GM23338 (cell line): ENCODE measurements at regions not wholly inside any gene's neighbourhood (a gene's known extent, or its start where the extent isn't known, plus 50 kb on each side); places are given as distances from the start of the nearest gene placed in this dataset.

Source experiments
- ATAC-seq: fragments of 200-7000 bp; cut with Tn5 transposase; 3 replicates; pipeline ENCODE4 v1.9.1; 2020
- DNase-seq: peaks from one replicate; pipeline ENCODE4 v3.0.0-alpha.2; 2015; ENCODE audit warnings: low spot score
- H2AFZ ChIP-seq: fragments of 200-600 bp; sonication (generic); 2 replicates; pipeline ENCODE4 v1.8.0; 2016; ENCODE audit warnings: antibody characterized with exemption, mild to moderate bottlenecking, moderate library complexity
- H3F3A ChIP-seq: fragments of 200-600 bp; sonication (generic); replicated peaks from 2 replicates; pipeline ENCODE4 v1.8.0; 2017; ENCODE audit warnings: antibody characterized with exemption, mixed run types, low read depth
- H3K27ac ChIP-seq: fragments of 200-600 bp; sonication (generic); 2 replicates; pipeline ENCODE4 v1.6.1; 2016; ENCODE audit warnings: low read depth
- H3K27me3 ChIP-seq: fragments of 200-600 bp; sonication (generic); 2 replicates; pipeline ENCODE4 v1.8.0; 2016; ENCODE audit warnings: mild to moderate bottlenecking, mixed run types, moderate library complexity; ENCODE audit not compliant: insufficient read depth
- H3K36me3 ChIP-seq: fragments of 200-600 bp; sonication (generic); 2 replicates; pipeline ENCODE4 v1.8.0; 2016; ENCODE audit warnings: mild to moderate bottlenecking; ENCODE audit not compliant: insufficient read depth
- H3K4me1 ChIP-seq: fragments of 200-600 bp; sonication (generic); 2 replicates; pipeline ENCODE4 v1.8.0; 2016; ENCODE audit warnings: mild to moderate bottlenecking, moderate library complexity; ENCODE audit not compliant: insufficient read depth
- H3K4me2 ChIP-seq: fragments of 200-600 bp; sonication (generic); 2 replicates; pipeline ENCODE4 v1.7.1; 2017; ENCODE audit warnings: mixed run types
- H3K4me3 ChIP-seq: fragments of 200-600 bp; sonication (generic); 2 replicates; pipeline ENCODE4 v1.6.1; 2016; ENCODE audit warnings: mixed run types
- H3K79me2 ChIP-seq: fragments of 200-600 bp; sonication (generic); replicated peaks from 2 replicates; pipeline ENCODE4 v1.8.0; 2017; ENCODE audit warnings: mild to moderate bottlenecking; ENCODE audit not compliant: insufficient read depth
- H3K9me2 ChIP-seq: fragments of 200-600 bp; sonication (generic); 2 replicates; pipeline ENCODE4 v1.8.0; 2017; ENCODE audit not compliant: insufficient read depth
- H4K20me1 ChIP-seq: fragments of 200-600 bp; sonication (generic); replicated peaks from 2 replicates; pipeline ENCODE4 v1.8.0; 2017; ENCODE audit warnings: mild to moderate bottlenecking; ENCODE audit not compliant: insufficient read depth
- H3K27ac Mint-ChIP-seq: 2 replicates; pipeline ENCODE4 v1.8.0; 2020; ENCODE audit warnings: inconsistent platforms, mild to moderate bottlenecking, moderate library complexity, mixed read lengths
- H3K27me3 Mint-ChIP-seq: 3 replicates; pipeline ENCODE4 v1.8.0; 2022; ENCODE audit warnings: low read depth, mild to moderate bottlenecking, moderate library complexity, mixed read lengths, inconsistent platforms; ENCODE audit not compliant: insufficient read depth, poor library complexity
- H3K36me3 Mint-ChIP-seq: 3 replicates; pipeline ENCODE4 v1.8.0; 2021; ENCODE audit warnings: low read depth, mild to moderate bottlenecking, inconsistent platforms, moderate library complexity, mixed read lengths
- H3K4me1 Mint-ChIP-seq: 3 replicates; pipeline ENCODE4 v1.8.0; 2020; ENCODE audit warnings: mild to moderate bottlenecking, inconsistent platforms, mixed read lengths
- H3K4me3 Mint-ChIP-seq: 3 replicates; pipeline ENCODE4 v1.8.0; 2021; ENCODE audit warnings: moderate library complexity, mild to moderate bottlenecking, inconsistent platforms, mixed read lengths
- H3K9me3 Mint-ChIP-seq: 3 replicates; pipeline ENCODE4 v1.8.0; 2020; ENCODE audit warnings: moderate library complexity, mild to moderate bottlenecking, inconsistent platforms, mixed read lengths
- CREB1 ChIP-seq: fragments of 250-450 bp; sonication (Bioruptor Pico); IDR thresholded peaks from 2 replicates; pipeline ENCODE4 v1.5.0; 2020; ENCODE audit warnings: low read depth, mild to moderate bottlenecking, moderate library complexity
- EZH2phosphoT487 ChIP-seq: fragments of 200-600 bp; sonication (generic); IDR thresholded peaks from one replicate; pipeline ENCODE4 v1.8.1; 2018; ENCODE audit warnings: antibody characterized with exemption; ENCODE audit not compliant: unreplicated experiment
- JUNB ChIP-seq: IDR thresholded peaks from one replicate; pipeline ENCODE4 v1.6.1; 2016; ENCODE audit warnings: antibody characterized with exemption; ENCODE audit not compliant: unreplicated experiment
- NANOG ChIP-seq: IDR thresholded peaks from 2 replicates; pipeline ENCODE4 v1.6.1; 2016; ENCODE audit warnings: antibody characterized with exemption, borderline replicate concordance
- ZNF114 ChIP-seq: fragments of 250-450 bp; sonication (Bioruptor Pico); IDR thresholded peaks from 2 replicates; pipeline ENCODE4 v1.5.0; 2020; ENCODE audit warnings: mild to moderate bottlenecking, moderate library complexity
- ZNF331 ChIP-seq: fragments of 250-450 bp; sonication (Bioruptor Pico); IDR thresholded peaks from 2 replicates; pipeline ENCODE4 v1.5.0; 2020; ENCODE audit warnings: low read depth, mild to moderate bottlenecking, moderate library complexity
- TF ChIP-seq, protein P1 (sequence below): IDR thresholded peaks from 2 replicates; pipeline ENCODE4 v1.6.1; 2016; ENCODE audit warnings: antibody characterized with exemption
- TF ChIP-seq, protein P2 (sequence below): fragments of 250-450 bp; sonication (Bioruptor Pico); IDR thresholded peaks from 2 replicates; pipeline ENCODE4 v1.5.0; 2020; ENCODE audit warnings: mild to moderate bottlenecking, moderate library complexity

DNA sequence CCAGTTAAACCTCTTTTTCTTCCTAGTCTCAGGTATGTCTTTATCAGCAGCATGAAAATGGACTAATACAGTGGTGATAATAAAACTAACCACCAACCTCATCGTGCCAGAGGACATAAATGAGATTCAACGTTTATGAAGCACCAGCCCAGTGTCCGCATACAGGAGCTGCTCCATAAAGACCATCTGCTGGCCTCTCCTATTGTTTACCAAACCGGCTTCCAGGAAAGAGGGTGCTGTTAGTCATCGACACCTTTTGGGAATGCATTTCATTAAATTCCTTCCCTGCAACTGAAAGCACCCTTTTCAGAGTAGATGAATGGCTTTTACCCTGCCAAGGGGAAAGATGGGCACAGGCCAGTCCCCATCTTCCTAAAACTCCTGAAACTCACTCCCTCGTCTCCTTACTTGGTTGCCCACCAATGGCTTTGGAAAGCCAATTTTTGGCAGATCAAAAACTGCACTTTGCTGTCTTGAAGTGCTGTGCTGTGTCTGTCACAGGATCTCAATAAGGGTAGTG, 122.1 kb downstream of the AQP9 start:
- DNase-seq (no peak), ATAC-seq (no peak)
- H3K4me3 Mint-ChIP-seq: no peak overlapping the region
- H3K27me3 Mint-ChIP-seq: no peaks in the 10 kb centered on the region
- Histone ChIP-seq H2AFZ (peak overlapping the region; percentile 92; the same call in 1 of the 2 replicates), H3K4me3 (no peak overlapping the region), H3K27me3 (no peaks in the 10 kb centered on the region), H3K79me2 (no peaks in the 10 kb centered on the region), H3K4me1 (peaks cover 15% of the 10 kb centered on the region), H3K36me3 (no peaks in the 10 kb centered on the region), H3K27ac (no peak overlapping the region), H3F3A (no peaks in the 10 kb centered on the region), H3K4me2 (0 out of 2 replicates have a peak overlapping the region, but pooled peaks have one; percentile 48), H4K20me1 (no peaks in the 10 kb centered on the region), H3K9me2 (peaks cover 8% of the 10 kb centered on the region)
- no peak overlapping the region for H3K27ac Mint-ChIP-seq
- peaks cover 17% of the 10 kb centered on the region for H3K4me1 Mint-ChIP-seq
- H3K9me3 Mint-ChIP-seq: peaks cover 12% of the 10 kb centered on the region; the same call in 2 of the 3 replicates
- H3K36me3 Mint-ChIP-seq: no peaks in the 10 kb centered on the region; the same call in 2 of the 3 replicates
- TF ChIP-seq EZH2phosphoT487: no peak

DNA sequence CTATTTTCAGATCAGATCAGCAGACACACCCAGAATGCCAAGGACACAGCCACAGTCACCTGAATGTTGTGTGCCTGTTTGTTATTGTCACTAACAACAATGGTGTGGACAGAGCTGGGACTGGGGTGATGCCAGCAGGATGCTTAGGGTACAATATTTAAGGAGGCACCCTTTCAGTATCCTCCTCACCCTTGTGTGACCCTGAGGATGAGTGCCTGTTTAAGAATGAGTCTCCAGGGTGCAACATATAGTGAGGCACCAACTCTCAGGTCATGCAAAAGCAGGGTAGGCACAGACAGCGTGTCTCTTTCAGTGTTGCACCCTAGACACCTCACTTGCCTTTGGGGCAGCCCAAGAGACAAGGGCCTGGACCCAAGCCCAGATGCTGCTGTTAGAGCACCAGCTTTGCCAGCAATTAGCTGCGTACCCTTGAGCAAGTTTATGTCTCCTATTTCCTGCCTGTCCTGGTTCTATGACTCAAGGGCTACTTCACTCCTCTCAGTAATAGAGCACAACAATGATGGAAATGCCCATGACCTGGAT, 122.6 kb downstream of the AQP9 start:
- no peaks in the 10 kb centered on the region for H4K20me1 ChIP-seq
- Mint-ChIP-seq H3K9me3 (peaks cover 8% of the 10 kb centered on the region; the same call in 2 of the 3 replicates), H3K4me3 (no peak overlapping the region), H3K4me1 (peaks cover 17% of the 10 kb centered on the region), H3K27ac (no peak overlapping the region), H3K36me3 (no peaks in the 10 kb centered on the region; the same call in 2 of the 3 replicates), H3K27me3 (no peaks in the 10 kb centered on the region)
- H3K9me2 ChIP-seq: peaks cover 3% of the 10 kb centered on the region
- no peak for TF ChIP-seq EZH2phosphoT487
- TF ChIP-seq, protein P1, sequence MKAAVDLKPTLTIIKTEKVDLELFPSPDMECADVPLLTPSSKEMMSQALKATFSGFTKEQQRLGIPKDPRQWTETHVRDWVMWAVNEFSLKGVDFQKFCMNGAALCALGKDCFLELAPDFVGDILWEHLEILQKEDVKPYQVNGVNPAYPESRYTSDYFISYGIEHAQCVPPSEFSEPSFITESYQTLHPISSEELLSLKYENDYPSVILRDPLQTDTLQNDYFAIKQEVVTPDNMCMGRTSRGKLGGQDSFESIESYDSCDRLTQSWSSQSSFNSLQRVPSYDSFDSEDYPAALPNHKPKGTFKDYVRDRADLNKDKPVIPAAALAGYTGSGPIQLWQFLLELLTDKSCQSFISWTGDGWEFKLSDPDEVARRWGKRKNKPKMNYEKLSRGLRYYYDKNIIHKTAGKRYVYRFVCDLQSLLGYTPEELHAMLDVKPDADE: no peak
- no peak for TF ChIP-seq ZNF114 (CRISPR knock-in tag)
- no peak for TF ChIP-seq ZNF331
- TF ChIP-seq JUNB: no peak
- no peak for TF ChIP-seq NANOG
- TF ChIP-seq, protein P2, sequence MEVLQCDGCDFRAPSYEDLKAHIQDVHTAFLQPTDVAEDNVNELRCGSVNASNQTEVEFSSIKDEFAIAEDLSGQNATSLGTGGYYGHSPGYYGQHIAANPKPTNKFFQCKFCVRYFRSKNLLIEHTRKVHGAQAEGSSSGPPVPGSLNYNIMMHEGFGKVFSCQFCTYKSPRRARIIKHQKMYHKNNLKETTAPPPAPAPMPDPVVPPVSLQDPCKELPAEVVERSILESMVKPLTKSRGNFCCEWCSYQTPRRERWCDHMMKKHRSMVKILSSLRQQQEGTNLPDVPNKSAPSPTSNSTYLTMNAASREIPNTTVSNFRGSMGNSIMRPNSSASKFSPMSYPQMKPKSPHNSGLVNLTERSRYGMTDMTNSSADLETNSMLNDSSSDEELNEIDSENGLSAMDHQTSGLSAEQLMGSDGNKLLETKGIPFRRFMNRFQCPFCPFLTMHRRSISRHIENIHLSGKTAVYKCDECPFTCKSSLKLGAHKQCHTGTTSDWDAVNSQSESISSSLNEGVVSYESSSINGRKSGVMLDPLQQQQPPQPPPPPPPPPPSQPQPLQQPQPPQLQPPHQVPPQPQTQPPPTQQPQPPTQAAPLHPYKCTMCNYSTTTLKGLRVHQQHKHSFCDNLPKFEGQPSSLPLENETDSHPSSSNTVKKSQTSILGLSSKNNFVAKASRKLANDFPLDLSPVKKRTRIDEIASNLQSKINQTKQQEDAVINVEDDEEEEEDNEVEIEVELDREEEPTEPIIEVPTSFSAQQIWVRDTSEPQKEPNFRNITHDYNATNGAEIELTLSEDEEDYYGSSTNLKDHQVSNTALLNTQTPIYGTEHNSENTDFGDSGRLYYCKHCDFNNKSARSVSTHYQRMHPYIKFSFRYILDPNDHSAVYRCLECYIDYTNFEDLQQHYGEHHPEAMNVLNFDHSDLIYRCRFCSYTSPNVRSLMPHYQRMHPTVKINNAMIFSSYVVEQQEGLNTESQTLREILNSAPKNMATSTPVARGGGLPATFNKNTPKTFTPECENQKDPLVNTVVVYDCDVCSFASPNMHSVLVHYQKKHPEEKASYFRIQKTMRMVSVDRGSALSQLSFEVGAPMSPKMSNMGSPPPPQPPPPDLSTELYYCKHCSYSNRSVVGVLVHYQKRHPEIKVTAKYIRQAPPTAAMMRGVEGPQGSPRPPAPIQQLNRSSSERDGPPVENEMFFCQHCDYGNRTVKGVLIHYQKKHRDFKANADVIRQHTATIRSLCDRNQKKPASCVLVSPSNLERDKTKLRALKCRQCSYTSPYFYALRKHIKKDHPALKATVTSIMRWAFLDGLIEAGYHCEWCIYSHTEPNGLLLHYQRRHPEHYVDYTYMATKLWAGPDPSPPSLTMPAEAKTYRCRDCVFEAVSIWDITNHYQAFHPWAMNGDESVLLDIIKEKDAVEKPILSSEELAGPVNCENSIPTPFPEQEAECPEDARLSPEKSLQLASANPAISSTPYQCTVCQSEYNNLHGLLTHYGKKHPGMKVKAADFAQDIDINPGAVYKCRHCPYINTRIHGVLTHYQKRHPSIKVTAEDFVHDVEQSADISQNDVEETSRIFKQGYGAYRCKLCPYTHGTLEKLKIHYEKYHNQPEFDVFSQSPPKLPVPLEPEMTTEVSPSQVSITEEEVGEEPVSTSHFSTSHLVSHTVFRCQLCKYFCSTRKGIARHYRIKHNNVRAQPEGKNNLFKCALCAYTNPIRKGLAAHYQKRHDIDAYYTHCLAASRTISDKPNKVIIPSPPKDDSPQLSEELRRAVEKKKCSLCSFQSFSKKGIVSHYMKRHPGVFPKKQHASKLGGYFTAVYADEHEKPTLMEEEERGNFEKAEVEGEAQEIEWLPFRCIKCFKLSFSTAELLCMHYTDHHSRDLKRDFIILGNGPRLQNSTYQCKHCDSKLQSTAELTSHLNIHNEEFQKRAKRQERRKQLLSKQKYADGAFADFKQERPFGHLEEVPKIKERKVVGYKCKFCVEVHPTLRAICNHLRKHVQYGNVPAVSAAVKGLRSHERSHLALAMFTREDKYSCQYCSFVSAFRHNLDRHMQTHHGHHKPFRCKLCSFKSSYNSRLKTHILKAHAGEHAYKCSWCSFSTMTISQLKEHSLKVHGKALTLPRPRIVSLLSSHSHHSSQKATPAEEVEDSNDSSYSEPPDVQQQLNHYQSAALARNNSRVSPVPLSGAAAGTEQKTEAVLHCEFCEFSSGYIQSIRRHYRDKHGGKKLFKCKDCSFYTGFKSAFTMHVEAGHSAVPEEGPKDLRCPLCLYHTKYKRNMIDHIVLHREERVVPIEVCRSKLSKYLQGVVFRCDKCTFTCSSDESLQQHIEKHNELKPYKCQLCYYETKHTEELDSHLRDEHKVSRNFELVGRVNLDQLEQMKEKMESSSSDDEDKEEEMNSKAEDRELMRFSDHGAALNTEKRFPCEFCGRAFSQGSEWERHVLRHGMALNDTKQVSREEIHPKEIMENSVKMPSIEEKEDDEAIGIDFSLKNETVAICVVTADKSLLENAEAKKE: no peak
- TF ChIP-seq CREB1 (CRISPR knock-in tag): no peak
- DNase-seq (no peak), ATAC-seq (no peak)
- H3K27me3 ChIP-seq: no peaks in the 10 kb centered on the region
- peaks cover 15% of the 10 kb centered on the region for H3K4me1 ChIP-seq
- H3K79me2 ChIP-seq: no peaks in the 10 kb centered on the region
- 0 out of 2 replicates have a peak overlapping the region, but pooled peaks have one; percentile 48 for H3K4me2 ChIP-seq
- no peak overlapping the region for H3K4me3 ChIP-seq
- H3F3A ChIP-seq: no peaks in the 10 kb centered on the region
- H2AFZ ChIP-seq: peak overlapping the region; percentile 92
- no peak overlapping the region for H3K27ac ChIP-seq
- no peaks in the 10 kb centered on the region for H3K36me3 ChIP-seq
